C4-2B (cell line): ENCODE measurements at regions not wholly inside any gene's neighbourhood (a gene's known extent, or its start where the extent isn't known, plus 50 kb on each side); places are given as distances from the start of the nearest gene placed in this dataset.
"Not testable (repeated sequence)": the region's sequence is repeated elsewhere in the genome, so short reads cannot be mapped to it uniquely, and the experiment has no call there.

Source experiments
- H3K27ac ChIP-seq: fragments of 450-650 bp; 2 replicates; pipeline ENCODE4 v1.5.1; 2017
- CTCF ChIP-seq: fragments of 450-650 bp; conservative IDR thresholded peaks from 2 replicates; pipeline ENCODE4 v1.5.1; 2017; ENCODE audit warnings: mild to moderate bottlenecking
- ZFX ChIP-seq: fragments of 450-650 bp; IDR thresholded peaks from 2 replicates; pipeline ENCODE4 v1.6.1; 2017

- no peak overlapping the region for H3K27ac ChIP-seq
- TF ChIP-seq ZFX (no peak), CTCF (no peak)
Observed at GRCh38 chr21:14888202-14888601, 176.6 kb downstream of the NRIP1 start.

GRCh38 chr21:14886001-14886400 is 178.8 kb downstream of the NRIP1 start:
- H3K27ac ChIP-seq, result no peak overlapping the region
- TF ChIP-seq ZFX (no peak), CTCF (no peak)

- TF ChIP-seq CTCF (no peak), ZFX (no peak)
- H3K27ac ChIP-seq, result no peak overlapping the region
Observed at GRCh38 chr21:14883351-14883750, 181.4 kb downstream of the NRIP1 start.

GRCh38 chr21:14882545-14882944 is 182.3 kb downstream of the NRIP1 start:
- H3K27ac ChIP-seq, result not testable (repeated sequence)

GRCh38 chr21:14881863-14882499 is 182.8 kb downstream of the NRIP1 start:
- H3K27ac ChIP-seq, result no peak overlapping the region
- TF ChIP-seq ZFX, result no peak
- TF ChIP-seq CTCF, result no peak

- TF ChIP-seq ZFX, result no peak
- TF ChIP-seq CTCF, result no peak
- no peak overlapping the region for H3K27ac ChIP-seq
Observed at GRCh38 chr21:14880922-14881321, 183.9 kb downstream of the NRIP1 start.

- TF ChIP-seq ZFX (no peak), CTCF (no peak)
- no peak overlapping the region; the same call in 1 of the 2 replicates for H3K27ac ChIP-seq
Observed at GRCh38 chr21:14879458-14879857, 185.3 kb downstream of the NRIP1 start.

GRCh38 chr21:14878971-14879370 is 185.8 kb downstream of the NRIP1 start:
- no peak overlapping the region for H3K27ac ChIP-seq
- TF ChIP-seq ZFX (no peak), CTCF (no peak)
